Hematopoietic multipotent progenitor cell treated with erythropoietin and hydrocortisone succinate and interleukin-3 and kit ligand, for 8 days (in vitro differentiated cells): ENCODE measurements at regions not wholly inside any gene's neighbourhood (a gene's known extent, or its start where the extent isn't known, plus 50 kb on each side); places are given as distances from the start of the nearest gene placed in this dataset.

Source experiments
- DNase-seq: peaks from one replicate; pipeline ENCODE4 v3.0.0-alpha.2; 2015

GRCh38 chr1:93740601-93741031, 59.0 kb upstream of the BCAR3 start:
- no peak for DNase-seq

- no peak for DNase-seq
Measured at GRCh38 chr1:93740157-93740556, 58.5 kb upstream of the BCAR3 start.

GRCh38 chr1:93739472-93739871, 57.8 kb upstream of the BCAR3 start:
- no peak for DNase-seq

- no peak for DNase-seq
Measured at GRCh38 chr1:93738926-93739325, 57.3 kb upstream of the BCAR3 start.

GRCh38 chr1:93738075-93738622, 56.5 kb upstream of the BCAR3 start:
- no peak for DNase-seq

- DNase-seq: no peak
Measured at GRCh38 chr1:93735722-93736121, 54.1 kb upstream of the BCAR3 start.

GRCh38 chr1:93734999-93735398, 53.4 kb upstream of the BCAR3 start:
- DNase-seq: no peak

- DNase-seq: no peak
Measured at GRCh38 chr1:93733340-93733739, 51.7 kb upstream of the BCAR3 start.

- DNase-seq: no peak
Measured at GRCh38 chr1:93732514-93732913, 50.9 kb upstream of the BCAR3 start.
